ENCODE measurements at regions not wholly inside any gene's neighbourhood (a gene's known extent, or its start where the extent isn't known, plus 50 kb on each side); places are given as distances from the start of the nearest gene placed in this dataset.

GRCh38 chr1:208791456-208791855 lies 547.3 kb upstream of the PLXNA2 start:
- TF ChIP-seq ZFP41 (tag by site-specific recombination; IDR thresholded peaks at IDR 0.05; ENCODE audit: borderline replicate concordance) (no peak), CTCF (tag by site-specific recombination; IDR thresholded peaks at IDR 0.05) (no peak)
